HG03064 (cell line): ENCODE measurements at regions not wholly inside any gene's neighbourhood (a gene's known extent, or its start where the extent isn't known, plus 50 kb on each side); places are given as distances from the start of the nearest gene placed in this dataset.
"Not testable (repeated sequence)": the region's sequence is repeated elsewhere in the genome, so short reads cannot be mapped to it uniquely, and the experiment has no call there.

Experiments
- ATAC-seq: cut with Tn5 transposase; IDR thresholded peaks from one replicate; pipeline ENCODE4 v1.9.1; 2021; ENCODE audit warnings: low read depth; ENCODE audit not compliant: unreplicated experiment

DNA sequence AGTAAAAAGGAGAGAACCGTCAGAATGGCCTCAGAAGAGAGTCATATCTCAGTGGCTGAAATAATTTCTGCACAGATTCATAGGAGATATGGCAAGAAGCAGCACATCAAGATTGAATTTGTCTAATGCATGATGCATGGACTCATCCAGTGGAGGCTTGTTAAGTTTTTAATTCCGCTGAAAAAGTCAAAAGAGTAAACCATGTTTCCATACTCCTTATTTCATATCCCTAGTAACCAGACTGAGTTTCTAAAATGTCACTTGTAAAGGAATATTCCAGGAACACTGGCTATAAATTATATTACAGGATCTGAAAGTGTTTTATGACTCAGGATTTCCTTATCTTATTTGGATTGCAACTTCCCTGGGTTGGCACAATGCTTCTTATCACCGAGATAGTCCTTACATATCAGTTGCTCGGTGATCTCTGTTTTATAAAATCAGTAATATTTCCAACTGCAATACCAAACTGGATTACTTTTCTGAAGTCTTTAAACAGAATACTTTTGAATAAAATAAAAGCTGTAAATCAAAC is 180.2 kb upstream of the TSC22D1 start:
- ATAC-seq: no peak

- ATAC-seq: no peak
Observed at GRCh38 chr13:44755872-44756271, 179.7 kb upstream of the TSC22D1 start.

DNA sequence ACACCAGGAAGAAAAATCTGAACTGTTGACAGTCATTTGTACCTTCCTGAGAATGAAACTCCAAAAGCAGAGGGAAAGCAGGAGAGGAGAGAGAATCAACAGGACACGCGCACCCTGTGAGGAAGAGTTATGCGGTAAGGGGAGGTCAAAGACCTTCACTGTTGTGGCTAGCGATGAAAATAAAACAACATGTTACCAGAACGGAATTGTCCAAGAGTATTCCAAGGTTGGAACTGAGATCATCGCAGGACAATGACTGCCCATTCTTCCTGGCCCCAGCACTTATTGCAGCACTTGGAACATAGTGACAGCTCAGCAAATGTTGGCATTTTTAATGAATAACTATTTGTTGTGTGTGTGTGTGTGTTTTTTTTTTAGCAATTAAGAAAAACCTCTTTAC is 176.0 kb upstream of the TSC22D1 start:
- no peak for ATAC-seq

DNA sequence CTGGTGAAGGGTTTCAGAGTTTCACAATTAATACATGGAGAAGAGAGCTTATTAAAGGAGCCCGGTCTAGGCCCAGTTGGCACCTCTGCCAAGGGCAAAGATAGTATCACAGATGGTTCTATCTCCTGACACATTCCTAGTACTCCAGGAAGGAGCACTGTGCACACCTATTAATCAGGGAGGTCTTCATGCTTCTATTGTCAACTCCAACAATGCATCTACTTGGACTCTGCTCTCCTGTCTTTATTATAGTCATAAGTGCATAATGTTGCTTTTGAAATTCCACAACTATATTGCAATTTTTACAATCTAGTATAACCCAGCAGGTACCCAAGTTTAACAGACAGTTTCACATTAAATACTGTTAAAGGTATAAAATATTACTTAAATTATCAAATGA is 174.5 kb upstream of the TSC22D1 start:
- no peak for ATAC-seq

GRCh38 chr13:44749906-44750305 is 173.8 kb upstream of the TSC22D1 start:
- no peak for ATAC-seq

DNA sequence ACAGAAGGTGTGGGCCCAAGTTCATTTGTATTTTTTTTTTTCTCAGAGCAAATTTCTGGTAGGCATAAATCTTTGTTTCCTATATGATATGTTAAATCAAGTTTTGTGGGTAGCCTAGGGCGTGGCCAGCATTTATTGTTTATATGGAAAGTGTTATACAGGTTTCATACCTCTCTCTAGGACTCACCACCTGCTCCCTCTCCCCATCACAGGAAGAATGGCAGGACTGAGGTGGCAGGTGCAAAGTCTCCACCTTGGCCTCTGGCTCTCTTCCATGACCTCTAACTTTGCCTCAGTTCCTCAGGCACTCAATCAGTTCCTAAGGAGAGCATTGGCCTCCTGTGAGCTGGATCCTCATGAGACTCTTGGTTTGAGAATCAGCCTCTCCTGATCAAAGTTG is 172.3 kb upstream of the TSC22D1 start:
- ATAC-seq: no peak

DNA sequence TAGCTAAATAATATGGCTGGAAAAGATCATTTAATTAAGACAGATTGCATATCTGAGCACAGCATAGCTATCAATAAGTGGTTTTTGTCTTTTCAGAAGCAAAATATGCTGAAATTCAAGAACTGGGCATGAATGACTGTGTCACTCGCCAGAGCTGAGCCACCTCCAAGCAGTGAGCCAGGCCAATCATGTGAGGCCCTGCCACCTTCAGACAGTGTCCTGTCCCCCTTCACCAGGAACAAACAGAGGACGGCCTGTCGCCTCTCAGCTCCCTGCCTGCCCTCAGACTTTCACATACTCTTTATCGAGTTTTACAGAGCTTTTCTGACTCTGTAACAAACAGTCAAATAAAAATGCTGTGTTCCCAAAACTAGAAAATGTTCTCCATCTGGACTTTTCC is 171.0 kb upstream of the TSC22D1 start:
- no peak for ATAC-seq

DNA sequence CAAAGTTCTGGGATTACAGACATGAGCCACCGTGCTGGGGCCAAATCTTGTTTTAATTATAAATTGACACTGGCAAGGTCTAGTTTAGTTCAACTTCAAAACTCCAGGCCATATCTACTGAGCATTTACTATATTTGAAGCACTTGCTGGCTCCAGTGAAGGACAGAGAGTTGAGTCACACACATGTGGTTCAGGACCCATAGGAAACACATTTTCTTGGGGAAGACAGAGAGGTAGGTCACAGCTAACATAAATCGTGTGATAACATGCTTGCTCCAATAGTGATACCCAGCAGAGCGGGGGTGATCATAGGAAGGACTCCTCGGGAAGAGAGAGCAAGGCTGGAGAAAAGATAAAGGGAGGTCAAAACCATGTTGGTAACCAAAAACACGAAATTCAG is 170.6 kb upstream of the TSC22D1 start:
- no peak for ATAC-seq

DNA sequence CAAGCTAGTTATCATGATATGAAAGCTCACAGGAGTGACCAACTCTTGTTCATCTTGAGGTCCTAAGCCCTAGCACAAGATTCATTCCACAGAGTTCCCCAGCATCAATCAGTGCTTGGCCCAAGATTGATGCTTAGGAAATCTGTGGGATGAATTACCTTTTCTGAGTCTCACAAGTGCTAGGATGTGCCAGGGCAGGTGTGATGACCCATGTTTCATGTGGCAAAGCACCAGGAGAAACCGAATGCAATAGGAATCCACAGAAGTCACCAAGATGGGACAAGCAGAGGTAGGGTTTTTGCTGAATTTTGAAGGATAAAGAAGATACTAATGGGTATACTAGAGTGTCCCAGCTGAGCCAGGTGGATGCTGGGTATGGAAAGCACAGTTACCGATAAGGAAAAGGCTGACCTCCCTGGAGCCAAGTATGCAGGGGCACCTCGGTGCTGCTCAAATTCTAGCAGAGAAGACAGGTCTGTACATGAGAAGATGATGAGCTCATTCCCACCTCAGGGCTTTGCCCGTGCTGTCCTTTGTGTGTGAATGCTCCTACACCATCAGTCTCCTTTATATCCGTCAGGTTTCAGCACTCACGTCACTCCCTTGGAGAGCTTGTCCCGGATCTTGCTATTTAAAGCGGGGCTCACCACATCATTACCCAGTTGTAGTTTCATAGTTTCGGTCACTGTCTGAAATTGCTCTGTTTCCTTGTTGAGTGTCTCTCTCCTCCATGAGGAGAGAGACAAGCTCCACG is 168.9 kb upstream of the TSC22D1 start:
- ATAC-seq: no peak

- no peak for ATAC-seq
Observed at GRCh38 chr13:44739539-44739938, 163.4 kb upstream of the TSC22D1 start.

DNA sequence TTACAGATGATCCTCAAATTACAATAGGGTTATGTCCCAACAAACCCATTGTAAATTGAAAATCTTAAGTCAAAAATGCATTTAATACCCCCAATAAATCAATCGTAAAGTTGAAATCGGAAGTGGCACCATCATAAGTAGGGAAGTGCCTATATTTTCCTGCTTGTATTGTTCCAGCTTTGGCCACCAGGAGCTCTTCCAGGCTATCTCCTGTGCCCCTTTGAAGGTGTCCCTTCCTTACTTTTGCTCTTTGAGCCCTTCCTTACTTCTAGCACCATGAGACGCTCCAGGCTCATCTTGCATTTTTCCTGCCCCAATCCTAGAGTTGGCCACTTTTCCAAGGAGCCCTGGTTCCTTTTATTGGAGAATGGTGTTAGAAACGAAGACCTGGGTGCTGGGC is 163.0 kb upstream of the TSC22D1 start:
- no peak for ATAC-seq

GRCh38 chr13:44738463-44738862 is 162.3 kb upstream of the TSC22D1 start:
- no peak for ATAC-seq

DNA sequence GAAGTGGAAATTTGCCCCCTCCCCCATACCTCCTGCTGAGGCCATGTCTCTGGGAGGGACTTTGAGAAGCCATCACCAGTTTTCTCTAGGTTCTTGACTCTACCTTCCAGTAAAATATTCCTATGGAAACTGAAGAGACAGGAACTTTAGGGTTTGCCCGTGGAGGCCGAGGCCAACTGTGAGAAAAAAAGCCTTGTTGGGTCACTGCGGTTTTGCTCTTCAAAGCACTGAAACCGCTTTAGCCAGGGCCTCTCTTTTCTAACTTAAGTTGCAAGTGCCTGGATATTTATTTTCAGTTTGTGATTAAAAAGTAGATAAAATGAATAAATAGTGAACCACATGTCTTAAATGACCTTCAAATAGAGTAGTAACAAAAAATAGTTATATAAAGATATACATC is 159.7 kb upstream of the TSC22D1 start:
- no peak for ATAC-seq

GRCh38 chr13:44734201-44734707 is 158.1 kb upstream of the TSC22D1 start:
- ATAC-seq: no peak

DNA sequence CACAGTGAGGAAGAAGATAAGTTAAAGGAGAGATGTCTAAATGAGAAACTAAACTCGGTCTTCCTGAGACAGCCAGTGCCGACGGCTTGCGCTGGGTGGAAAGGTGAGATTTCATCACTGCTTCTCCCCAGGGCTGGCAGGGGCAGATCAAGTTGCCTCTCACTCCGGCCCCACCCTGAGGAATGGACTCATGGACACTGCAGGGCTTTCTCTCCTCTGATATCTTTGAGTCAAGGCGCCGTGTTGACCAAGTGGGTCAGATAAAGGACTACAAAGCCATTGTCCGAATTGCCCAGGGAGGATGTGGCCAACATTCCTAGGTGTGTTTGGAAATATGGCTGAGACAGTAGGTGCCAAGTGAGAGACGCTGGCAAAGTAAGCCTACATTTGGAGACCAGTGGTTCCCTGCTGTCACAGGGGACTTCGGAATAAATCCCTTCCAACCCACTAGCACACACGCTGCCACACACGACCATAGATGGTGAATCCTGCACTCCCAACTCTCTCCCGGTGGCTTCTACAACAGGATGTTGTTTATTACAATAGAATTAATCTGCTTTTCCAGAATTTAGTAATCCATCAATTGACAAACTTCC is 156.5 kb upstream of the TSC22D1 start:
- no peak for ATAC-seq

- no peak for ATAC-seq
Observed at GRCh38 chr13:44730851-44731250, 154.7 kb upstream of the TSC22D1 start.

DNA sequence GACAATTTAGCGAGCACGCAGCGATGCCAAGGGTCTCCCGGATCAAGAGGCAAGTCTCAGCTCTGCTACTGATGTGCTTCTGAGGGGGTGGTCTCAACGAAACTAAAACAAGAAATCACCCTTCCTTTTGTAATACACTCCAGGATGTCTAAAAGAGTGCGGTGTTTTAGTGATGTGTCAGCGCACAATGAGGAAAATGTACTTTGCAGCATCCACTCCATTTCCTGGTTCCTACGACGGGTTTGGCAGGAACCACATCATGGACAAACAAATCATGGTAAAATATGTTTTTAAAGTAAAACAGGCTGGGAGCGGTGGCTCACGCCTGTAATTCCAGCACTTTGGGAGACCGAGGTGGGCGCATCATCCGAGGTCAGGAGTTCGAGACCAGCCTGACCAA is 154.0 kb upstream of the TSC22D1 start:
- ATAC-seq: no peak

- ATAC-seq: not testable (repeated sequence)
Observed at GRCh38 chr13:44727591-44727990, 151.5 kb upstream of the TSC22D1 start.

- no peak for ATAC-seq
Observed at GRCh38 chr13:44726778-44727177, 150.6 kb upstream of the TSC22D1 start.

DNA sequence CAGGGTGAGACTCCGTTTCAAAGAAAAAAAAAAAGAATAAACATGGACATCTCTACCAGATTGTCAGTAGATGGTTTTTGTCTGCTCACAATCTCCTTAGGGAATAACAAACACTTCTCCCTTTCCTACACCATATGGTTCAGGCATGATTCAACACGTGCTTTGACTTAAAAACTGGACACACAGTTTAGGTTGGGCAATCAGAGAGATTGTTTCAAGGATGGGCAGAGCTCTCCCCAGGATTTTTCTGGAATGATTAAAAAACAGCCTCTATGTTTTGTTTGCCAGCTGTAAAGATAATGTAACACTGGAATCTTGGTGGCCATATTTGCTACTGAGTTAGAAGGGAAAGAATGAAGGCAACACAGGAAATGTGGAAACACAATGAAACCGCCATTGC is 150.1 kb upstream of the TSC22D1 start:
- ATAC-seq: no peak

- no peak for ATAC-seq
Observed at GRCh38 chr13:44719857-44720671, 143.9 kb upstream of the TSC22D1 start.
